ENCODE measurements at regions not wholly inside any gene's neighbourhood (a gene's known extent, or its start where the extent isn't known, plus 50 kb on each side); places are given as distances from the start of the nearest gene placed in this dataset.
A peak's percentile ranks its signal among the peaks of the same experiment; 100 is the strongest.

DNA sequence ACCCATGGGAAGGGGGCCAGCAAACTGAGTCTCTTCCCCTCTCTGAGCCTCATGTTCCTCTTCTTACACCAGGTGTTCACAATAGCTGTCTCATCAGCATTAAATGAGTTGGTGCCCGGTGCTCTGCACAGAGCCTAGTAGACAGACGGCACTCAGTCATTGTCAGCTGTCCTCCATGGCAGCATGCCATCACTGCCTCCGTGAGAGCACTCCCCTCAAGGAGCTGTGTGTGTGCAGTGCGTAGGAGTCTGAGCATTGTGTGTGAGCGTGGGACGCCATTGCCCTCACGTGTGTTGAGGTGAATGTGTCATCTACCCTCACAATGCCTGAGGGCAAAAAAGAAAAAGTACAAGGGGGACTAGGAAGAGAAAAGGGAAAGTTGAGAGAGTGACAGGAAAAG lies 536.5 kb downstream of the CDK5RAP2 start:
- peak; percentile 53 for DNase-seq (ENCODE audit: unreplicated experiment)
- BruUV-seq (replicated peaks) = no TSS peak
- Mint-ChIP-seq H3K9me3 (ENCODE audit: unreplicated experiment) (peaks cover 7% of the 10 kb centered on the region), H3K36me3 (ENCODE audit: insufficient read depth, unreplicated experiment) (no peaks in the 10 kb centered on the region), H3K4me1 (ENCODE audit: insufficient read depth, unreplicated experiment) (peaks cover 8% of the 10 kb centered on the region), H3K27ac (ENCODE audit: low read depth, unreplicated experiment) (no peak overlapping the region), H3K4me3 (ENCODE audit: unreplicated experiment) (peak overlapping the region; percentile 5), H3K27me3 (ENCODE audit: insufficient read depth, unreplicated experiment) (peaks cover 10% of the 10 kb centered on the region)
- TF ChIP-seq, protein P1, sequence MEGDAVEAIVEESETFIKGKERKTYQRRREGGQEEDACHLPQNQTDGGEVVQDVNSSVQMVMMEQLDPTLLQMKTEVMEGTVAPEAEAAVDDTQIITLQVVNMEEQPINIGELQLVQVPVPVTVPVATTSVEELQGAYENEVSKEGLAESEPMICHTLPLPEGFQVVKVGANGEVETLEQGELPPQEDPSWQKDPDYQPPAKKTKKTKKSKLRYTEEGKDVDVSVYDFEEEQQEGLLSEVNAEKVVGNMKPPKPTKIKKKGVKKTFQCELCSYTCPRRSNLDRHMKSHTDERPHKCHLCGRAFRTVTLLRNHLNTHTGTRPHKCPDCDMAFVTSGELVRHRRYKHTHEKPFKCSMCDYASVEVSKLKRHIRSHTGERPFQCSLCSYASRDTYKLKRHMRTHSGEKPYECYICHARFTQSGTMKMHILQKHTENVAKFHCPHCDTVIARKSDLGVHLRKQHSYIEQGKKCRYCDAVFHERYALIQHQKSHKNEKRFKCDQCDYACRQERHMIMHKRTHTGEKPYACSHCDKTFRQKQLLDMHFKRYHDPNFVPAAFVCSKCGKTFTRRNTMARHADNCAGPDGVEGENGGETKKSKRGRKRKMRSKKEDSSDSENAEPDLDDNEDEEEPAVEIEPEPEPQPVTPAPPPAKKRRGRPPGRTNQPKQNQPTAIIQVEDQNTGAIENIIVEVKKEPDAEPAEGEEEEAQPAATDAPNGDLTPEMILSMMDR (IDR thresholded peaks at IDR 0.05; ENCODE audit: unreplicated experiment) = no peak
- ChIA-PET CTCF (interaction anchor here (0.5 to 1.2 kb wide), 2 partner anchors 29 to 31 kb away, joined by 3 read pairs; no protein-coding TSS in a partner anchor), POLR2A (no interaction called here)
- intact Hi-C loops (cut with micrococcal nuclease) = no loop called here

DNA sequence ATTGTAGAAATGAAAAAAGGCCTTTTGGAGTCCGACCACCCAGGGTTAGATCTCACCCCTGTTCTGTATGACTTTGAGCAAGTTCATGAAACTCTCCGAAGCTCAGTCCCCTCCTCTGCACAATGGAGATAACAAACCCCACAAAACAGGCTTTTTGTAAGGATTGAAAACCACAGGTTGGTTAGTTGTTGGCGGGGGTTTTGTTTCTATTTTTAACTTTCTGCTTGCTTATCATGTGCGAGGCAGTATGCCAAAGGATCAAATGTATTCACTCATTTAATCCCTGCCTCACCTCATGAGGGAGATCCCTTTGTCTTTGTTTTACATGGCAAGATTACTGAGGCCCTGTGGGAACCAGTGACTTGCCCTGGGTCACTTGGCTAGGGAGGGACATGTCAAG lies 539.1 kb downstream of the CDK5RAP2 start:
- no TSS peak for BruUV-seq (replicated peaks)
- CTCF ChIA-PET = interaction anchor here (0.6 kb wide), 1 partner anchor 467 kb away, joined by 4 read pairs; no protein-coding TSS in a partner anchor
- H3K4me3 Mint-ChIP-seq (ENCODE audit: unreplicated experiment) = no peak overlapping the region

DNA sequence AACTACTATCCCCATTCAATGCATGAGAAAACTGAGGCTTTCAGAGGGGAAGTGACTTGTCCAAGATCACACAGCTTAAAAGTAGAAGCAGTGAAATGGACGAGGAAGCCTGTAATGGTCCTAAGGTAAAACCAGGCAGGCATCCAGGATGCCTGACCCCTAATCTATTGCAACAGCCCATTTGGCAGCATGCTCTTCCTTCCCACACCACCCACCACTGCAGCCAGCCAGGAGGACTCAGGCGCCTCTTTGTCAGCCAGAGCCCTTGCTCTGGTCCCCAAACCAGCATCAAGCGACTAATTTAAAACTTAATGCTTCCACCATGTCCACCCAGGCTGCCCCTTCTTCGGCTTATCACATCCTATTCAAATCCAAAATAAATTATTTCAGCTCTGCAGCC lies 541.6 kb downstream of the CDK5RAP2 start:
- intact Hi-C loops (cut with micrococcal nuclease) = no loop called here
- BruUV-seq (replicated peaks) = no TSS peak
- Mint-ChIP-seq H3K27me3 (ENCODE audit: insufficient read depth, unreplicated experiment) (no peaks in the 10 kb centered on the region), H3K27ac (ENCODE audit: low read depth, unreplicated experiment) (no peak overlapping the region), H3K9me3 (ENCODE audit: unreplicated experiment) (no peaks in the 10 kb centered on the region), H3K4me3 (ENCODE audit: unreplicated experiment) (no peak overlapping the region), H3K4me1 (ENCODE audit: insufficient read depth, unreplicated experiment) (peaks cover under 1% of the 10 kb centered on the region), H3K36me3 (ENCODE audit: insufficient read depth, unreplicated experiment) (no peaks in the 10 kb centered on the region)
- ChIA-PET CTCF (no interaction called here), POLR2A (no interaction called here)
- TF ChIP-seq, protein P1 (IDR thresholded peaks at IDR 0.05; ENCODE audit: unreplicated experiment) = no peak
- DNase-seq (ENCODE audit: unreplicated experiment) = no peak

More for the DNA sequence above, 539.1 kb downstream of the CDK5RAP2 start:
- POLR2A ChIA-PET = no interaction called here
- peaks cover 8% of the 10 kb centered on the region for H3K4me1 Mint-ChIP-seq (ENCODE audit: insufficient read depth, unreplicated experiment)
- H3K36me3 Mint-ChIP-seq (ENCODE audit: insufficient read depth, unreplicated experiment) = no peaks in the 10 kb centered on the region
- no peak for DNase-seq (ENCODE audit: unreplicated experiment)
- peaks cover 10% of the 10 kb centered on the region for H3K27me3 Mint-ChIP-seq (ENCODE audit: insufficient read depth, unreplicated experiment)
- TF ChIP-seq, protein P1 (IDR thresholded peaks at IDR 0.05; ENCODE audit: unreplicated experiment) = no peak
- peaks cover 7% of the 10 kb centered on the region for H3K9me3 Mint-ChIP-seq (ENCODE audit: unreplicated experiment)
- H3K27ac Mint-ChIP-seq (ENCODE audit: low read depth, unreplicated experiment) = no peak overlapping the region
- intact Hi-C loops (cut with micrococcal nuclease) = no loop called here

DNA sequence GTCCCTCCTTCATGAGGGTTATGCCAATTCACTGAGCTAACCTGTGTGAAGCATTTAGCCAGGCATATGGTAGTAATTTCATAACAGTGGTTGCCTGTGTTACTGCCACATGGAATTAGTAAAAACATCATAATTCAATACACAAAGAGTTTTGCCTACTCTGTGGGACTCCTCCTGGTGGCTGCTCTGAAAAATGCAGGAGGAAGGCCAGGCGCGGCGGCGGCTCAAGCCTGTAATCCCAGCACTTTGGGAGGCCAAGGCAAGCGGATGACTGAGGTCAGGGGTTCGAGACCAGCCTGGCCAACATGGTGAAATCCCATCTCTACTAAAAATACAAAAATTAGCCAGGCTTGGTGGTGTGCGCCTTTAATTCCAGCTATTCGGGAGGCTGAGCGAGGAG lies 547.3 kb downstream of the CDK5RAP2 start:
- ChIA-PET POLR2A (no interaction called here), CTCF (no interaction called here)
- Mint-ChIP-seq H3K36me3 (ENCODE audit: insufficient read depth, unreplicated experiment) (no peaks in the 10 kb centered on the region), H3K4me1 (ENCODE audit: insufficient read depth, unreplicated experiment) (no peaks in the 10 kb centered on the region), H3K27ac (ENCODE audit: low read depth, unreplicated experiment) (no peak overlapping the region), H3K9me3 (ENCODE audit: unreplicated experiment) (no peaks in the 10 kb centered on the region), H3K4me3 (ENCODE audit: unreplicated experiment) (no peak overlapping the region), H3K27me3 (ENCODE audit: insufficient read depth, unreplicated experiment) (no peaks in the 10 kb centered on the region)
- intact Hi-C loops (cut with micrococcal nuclease) = no loop called here
- TF ChIP-seq, protein P1 (IDR thresholded peaks at IDR 0.05; ENCODE audit: unreplicated experiment) = peak; percentile 10
- BruUV-seq (replicated peaks) = no TSS peak
- no peak for DNase-seq (ENCODE audit: unreplicated experiment)

Measured in MCF 10A (cell line).